AG08396 (cell line): ENCODE measurements at regions not wholly inside any gene's neighbourhood (a gene's known extent, or its start where the extent isn't known, plus 50 kb on each side); places are given as distances from the start of the nearest gene placed in this dataset.

Source experiments
- DNase-seq: peaks from one replicate; pipeline ENCODE4 v3.0.0; 2012; ENCODE audit warnings: low spot score, mixed read lengths

GRCh38 chr16:56140645-56141044 is 50.6 kb upstream of the GNAO1 start:
- no peak for DNase-seq

GRCh38 chr16:56137269-56137668 is 54.0 kb upstream of the GNAO1 start:
- DNase-seq: no peak

GRCh38 chr16:56136256-56136655 is 55.0 kb upstream of the GNAO1 start:
- no peak for DNase-seq

GRCh38 chr16:56134790-56135189 is 56.5 kb upstream of the GNAO1 start:
- no peak for DNase-seq

GRCh38 chr16:56125922-56126321 is 65.4 kb upstream of the GNAO1 start:
- DNase-seq: no peak

GRCh38 chr16:56122251-56122650 is 69.0 kb upstream of the GNAO1 start:
- no peak for DNase-seq

GRCh38 chr16:56121156-56121500 is 70.2 kb upstream of the GNAO1 start:
- DNase-seq: no peak

GRCh38 chr16:56120447-56121155 is 70.7 kb upstream of the GNAO1 start:
- DNase-seq: no peak

- DNase-seq: no peak
These were observed 72.2 kb upstream of the GNAO1 start for GRCh38 chr16:56119133-56119532.

- DNase-seq: no peak
These were observed 74.7 kb upstream of the GNAO1 start for GRCh38 chr16:56116577-56116964.

- DNase-seq: no peak
These were observed 75.3 kb upstream of the GNAO1 start for GRCh38 chr16:56115817-56116576.

GRCh38 chr16:56113223-56113622 is 78.1 kb upstream of the GNAO1 start:
- DNase-seq: no peak

GRCh38 chr16:56111100-56111499 is 80.2 kb upstream of the GNAO1 start:
- DNase-seq: no peak

- DNase-seq: no peak
These were observed 81.3 kb upstream of the GNAO1 start for GRCh38 chr16:56109994-56110393.

GRCh38 chr16:56109205-56109604 is 82.1 kb upstream of the GNAO1 start:
- DNase-seq: no peak

GRCh38 chr16:56108724-56109123 is 82.6 kb upstream of the GNAO1 start:
- no peak for DNase-seq

- no peak for DNase-seq
These were observed 83.2 kb upstream of the GNAO1 start for GRCh38 chr16:56108056-56108471.

- no peak for DNase-seq
These were observed 84.8 kb upstream of the GNAO1 start for GRCh38 chr16:56106527-56106926.

GRCh38 chr16:56102906-56103305 is 88.4 kb upstream of the GNAO1 start:
- no peak for DNase-seq

- DNase-seq: peak; percentile 5
These were observed 89.1 kb upstream of the GNAO1 start for GRCh38 chr16:56102183-56102686.

- DNase-seq: no peak
These were observed 89.8 kb upstream of the GNAO1 start for GRCh38 chr16:56101480-56101879.

GRCh38 chr16:56097306-56097705 is 94.0 kb upstream of the GNAO1 start:
- DNase-seq: no peak

GRCh38 chr16:56094231-56094630 is 97.1 kb upstream of the GNAO1 start:
- no peak for DNase-seq

GRCh38 chr16:56093055-56093454 is 98.2 kb upstream of the GNAO1 start:
- no peak for DNase-seq
